ENCODE measurements at regions not wholly inside any gene's neighbourhood (a gene's known extent, or its start where the extent isn't known, plus 50 kb on each side); places are given as distances from the start of the nearest gene placed in this dataset.
A peak's percentile ranks its signal among the peaks of the same experiment; 100 is the strongest.

GRCh38 chr1:90802622-90803021 is 85.5 kb upstream of the BARHL2 start:
- Histone ChIP-seq H3K27ac (replicated peaks) (no peak overlapping the region), H3K4me1 (no peaks in the 10 kb centered on the region), H3K9me3 (replicated peaks) (peaks cover 24% of the 10 kb centered on the region), H3K4me3 (no peak overlapping the region), H3K36me3 (no peaks in the 10 kb centered on the region), H3K27me3 (ENCODE audit: low read depth) (peaks cover 23% of the 10 kb centered on the region)
- TF ChIP-seq CTCF (IDR thresholded peaks at IDR 0.05; ENCODE audit: borderline replicate concordance): no peak
- intact Hi-C loops (cut with micrococcal nuclease): no loop called here
- no peak for DNase-seq

GRCh38 chr1:90800012-90800717 is 83.1 kb upstream of the BARHL2 start:
- Histone ChIP-seq H3K27me3 (ENCODE audit: low read depth) (peaks cover 23% of the 10 kb centered on the region), H3K9me3 (replicated peaks) (peaks cover 15% of the 10 kb centered on the region), H3K36me3 (no peaks in the 10 kb centered on the region), H3K4me3 (no peak overlapping the region), H3K27ac (replicated peaks) (no peak overlapping the region), H3K4me1 (no peaks in the 10 kb centered on the region)
- intact Hi-C loops (cut with micrococcal nuclease): no loop called here
- TF ChIP-seq CTCF (IDR thresholded peaks at IDR 0.05; ENCODE audit: borderline replicate concordance): peak; percentile 16
- no peak for DNase-seq

- Histone ChIP-seq H3K36me3 (no peaks in the 10 kb centered on the region), H3K4me3 (no peak overlapping the region), H3K4me1 (no peaks in the 10 kb centered on the region), H3K27ac (replicated peaks) (no peak overlapping the region), H3K9me3 (replicated peaks) (peaks cover 6% of the 10 kb centered on the region), H3K27me3 (ENCODE audit: low read depth) (peaks cover 23% of the 10 kb centered on the region)
- no peak for TF ChIP-seq CTCF (IDR thresholded peaks at IDR 0.05; ENCODE audit: borderline replicate concordance)
- DNase-seq: no peak
- intact Hi-C loops (cut with micrococcal nuclease): no loop called here
These were observed 82.2 kb upstream of the BARHL2 start for GRCh38 chr1:90799326-90799725.

GRCh38 chr1:90798883-90799282 is 81.8 kb upstream of the BARHL2 start:
- Histone ChIP-seq H3K36me3 (no peaks in the 10 kb centered on the region), H3K9me3 (replicated peaks) (peaks cover 2% of the 10 kb centered on the region), H3K27me3 (ENCODE audit: low read depth) (peaks cover 23% of the 10 kb centered on the region), H3K4me1 (no peaks in the 10 kb centered on the region), H3K4me3 (no peak overlapping the region), H3K27ac (replicated peaks) (no peak overlapping the region)
- intact Hi-C loops (cut with micrococcal nuclease): no loop called here
- DNase-seq: no peak
- TF ChIP-seq CTCF (IDR thresholded peaks at IDR 0.05; ENCODE audit: borderline replicate concordance): no peak

- DNase-seq: no peak
- Histone ChIP-seq H3K27me3 (ENCODE audit: low read depth) (peaks cover 23% of the 10 kb centered on the region), H3K4me3 (no peak overlapping the region), H3K36me3 (no peaks in the 10 kb centered on the region), H3K9me3 (replicated peaks) (no peaks in the 10 kb centered on the region), H3K4me1 (no peaks in the 10 kb centered on the region), H3K27ac (replicated peaks) (no peak overlapping the region)
- no peak for TF ChIP-seq CTCF (IDR thresholded peaks at IDR 0.05; ENCODE audit: borderline replicate concordance)
- intact Hi-C loops (cut with micrococcal nuclease): no loop called here
These were observed 81.2 kb upstream of the BARHL2 start for GRCh38 chr1:90798344-90798743.
